Dendritic cell treated with granulocyte-macrophage colony-stimulating factor and Interleukin-4, amounts not matched to agents 40 ng/mL and 50 ng/mL, for 4 days (primary cell): ENCODE measurements at regions not wholly inside any gene's neighbourhood (a gene's known extent, or its start where the extent isn't known, plus 50 kb on each side); places are given as distances from the start of the nearest gene placed in this dataset.

Experiments used
- H3K27ac Mint-ChIP-seq: one replicate; pipeline ENCODE4 v1.8.0; 2022; ENCODE audit warnings: mild to moderate bottlenecking, mixed read lengths
- H3K27me3 Mint-ChIP-seq: one replicate; pipeline ENCODE4 v1.8.0; 2022; ENCODE audit warnings: mild to moderate bottlenecking, mixed read lengths
- H3K36me3 Mint-ChIP-seq: one replicate; pipeline ENCODE4 v1.8.0; 2022; ENCODE audit warnings: low read depth, mixed read lengths
- H3K4me1 Mint-ChIP-seq: one replicate; pipeline ENCODE4 v1.8.0; 2022; ENCODE audit warnings: low read depth, mixed read lengths
- H3K4me3 Mint-ChIP-seq: one replicate; pipeline ENCODE4 v1.8.0; 2022; ENCODE audit warnings: mild to moderate bottlenecking, moderate library complexity, mixed read lengths
- H3K9me3 Mint-ChIP-seq: one replicate; pipeline ENCODE4 v1.8.0; 2022; ENCODE audit warnings: mixed read lengths
- intact Hi-C: fragments of 100-400 bp; cut with micrococcal nuclease; formaldehyde crosslinking; loops from one replicate; pipeline ENCODE4 v1.15.0; 2022

- intact Hi-C loops: no loop called here
- H3K4me1 Mint-ChIP-seq: peaks cover 5% of the 10 kb centered on the region
- H3K27me3 Mint-ChIP-seq: no peaks in the 10 kb centered on the region
- H3K4me3 Mint-ChIP-seq: no peak overlapping the region
- no peaks in the 10 kb centered on the region for H3K9me3 Mint-ChIP-seq
- no peaks in the 10 kb centered on the region for H3K36me3 Mint-ChIP-seq
- H3K27ac Mint-ChIP-seq: no peak overlapping the region
Observed at GRCh38 chr2:102978091-102978490, 216.3 kb downstream of the TMEM182 start.

GRCh38 chr2:102979429-102979828, 217.6 kb downstream of the TMEM182 start:
- no peak overlapping the region for H3K27ac Mint-ChIP-seq
- no peaks in the 10 kb centered on the region for H3K27me3 Mint-ChIP-seq
- no peaks in the 10 kb centered on the region for H3K36me3 Mint-ChIP-seq
- H3K9me3 Mint-ChIP-seq: no peaks in the 10 kb centered on the region
- no peak overlapping the region for H3K4me3 Mint-ChIP-seq
- H3K4me1 Mint-ChIP-seq: peaks cover 5% of the 10 kb centered on the region
- intact Hi-C loops: no loop called here

- H3K9me3 Mint-ChIP-seq: no peaks in the 10 kb centered on the region
Observed at GRCh38 chr2:102983786-102984185, 222.0 kb downstream of the TMEM182 start.

GRCh38 chr2:102986826-102987490, 225.1 kb downstream of the TMEM182 start:
- Mint-ChIP-seq H3K4me3 (no peak overlapping the region), H3K36me3 (no peaks in the 10 kb centered on the region), H3K9me3 (no peaks in the 10 kb centered on the region), H3K27me3 (no peaks in the 10 kb centered on the region), H3K4me1 (no peaks in the 10 kb centered on the region), H3K27ac (no peak overlapping the region)
- intact Hi-C loops: no loop called here

More at GRCh38 chr2:102983786-102984185, 222.0 kb downstream of the TMEM182 start:
- no peak overlapping the region for H3K4me3 Mint-ChIP-seq
- H3K36me3 Mint-ChIP-seq: no peaks in the 10 kb centered on the region
- H3K4me1 Mint-ChIP-seq: no peaks in the 10 kb centered on the region
- H3K27ac Mint-ChIP-seq: no peak overlapping the region
- intact Hi-C loops: no loop called here
- no peaks in the 10 kb centered on the region for H3K27me3 Mint-ChIP-seq

GRCh38 chr2:102992607-102993006, 230.8 kb downstream of the TMEM182 start:
- Mint-ChIP-seq H3K4me3 (no peak overlapping the region), H3K36me3 (no peaks in the 10 kb centered on the region), H3K4me1 (no peaks in the 10 kb centered on the region), H3K27me3 (no peaks in the 10 kb centered on the region), H3K9me3 (no peaks in the 10 kb centered on the region), H3K27ac (no peak overlapping the region)
- intact Hi-C loops: no loop called here

- Mint-ChIP-seq H3K4me1 (no peaks in the 10 kb centered on the region), H3K4me3 (no peak overlapping the region), H3K9me3 (no peaks in the 10 kb centered on the region), H3K27ac (no peak overlapping the region), H3K27me3 (no peaks in the 10 kb centered on the region), H3K36me3 (no peaks in the 10 kb centered on the region)
- intact Hi-C loops: no loop called here
Observed at GRCh38 chr2:102999958-103000357, 238.1 kb downstream of the TMEM182 start.

- Mint-ChIP-seq H3K27ac (no peak overlapping the region), H3K36me3 (no peaks in the 10 kb centered on the region), H3K27me3 (no peaks in the 10 kb centered on the region), H3K9me3 (no peaks in the 10 kb centered on the region), H3K4me1 (no peaks in the 10 kb centered on the region), H3K4me3 (no peak overlapping the region)
- intact Hi-C loops: no loop called here
Observed at GRCh38 chr2:103002954-103003353, 241.1 kb downstream of the TMEM182 start.

- no peak overlapping the region for H3K27ac Mint-ChIP-seq
Observed at GRCh38 chr2:103003750-103004260, 242.0 kb downstream of the TMEM182 start.

GRCh38 chr2:103004426-103004942, 242.7 kb downstream of the TMEM182 start:
- no peaks in the 10 kb centered on the region for H3K27me3 Mint-ChIP-seq
- H3K27ac Mint-ChIP-seq: no peak overlapping the region
- no peak overlapping the region for H3K4me3 Mint-ChIP-seq
- no peaks in the 10 kb centered on the region for H3K4me1 Mint-ChIP-seq
- H3K9me3 Mint-ChIP-seq: no peaks in the 10 kb centered on the region
- no peaks in the 10 kb centered on the region for H3K36me3 Mint-ChIP-seq
- intact Hi-C loops: no loop called here

More at GRCh38 chr2:103003750-103004260, 242.0 kb downstream of the TMEM182 start:
- no peaks in the 10 kb centered on the region for H3K27me3 Mint-ChIP-seq
- H3K4me3 Mint-ChIP-seq: no peak overlapping the region
- no peaks in the 10 kb centered on the region for H3K36me3 Mint-ChIP-seq
- no peaks in the 10 kb centered on the region for H3K4me1 Mint-ChIP-seq
- H3K9me3 Mint-ChIP-seq: no peaks in the 10 kb centered on the region
- intact Hi-C loops: no loop called here

- Mint-ChIP-seq H3K4me3 (no peak overlapping the region), H3K9me3 (no peaks in the 10 kb centered on the region)
- intact Hi-C loops: no loop called here
Observed at GRCh38 chr2:103005393-103005792, 243.6 kb downstream of the TMEM182 start.

GRCh38 chr2:103007086-103007485, 245.3 kb downstream of the TMEM182 start:
- H3K4me1 Mint-ChIP-seq: no peaks in the 10 kb centered on the region
- no peaks in the 10 kb centered on the region for H3K27me3 Mint-ChIP-seq
- intact Hi-C loops: no loop called here
- no peak overlapping the region for H3K27ac Mint-ChIP-seq
- no peak overlapping the region for H3K4me3 Mint-ChIP-seq
- H3K36me3 Mint-ChIP-seq: no peaks in the 10 kb centered on the region
- no peaks in the 10 kb centered on the region for H3K9me3 Mint-ChIP-seq

More at GRCh38 chr2:103005393-103005792, 243.6 kb downstream of the TMEM182 start:
- Mint-ChIP-seq H3K27me3 (no peaks in the 10 kb centered on the region), H3K4me1 (no peaks in the 10 kb centered on the region), H3K27ac (no peak overlapping the region), H3K36me3 (no peaks in the 10 kb centered on the region)

GRCh38 chr2:103008586-103008985, 246.8 kb downstream of the TMEM182 start:
- Mint-ChIP-seq H3K9me3 (no peaks in the 10 kb centered on the region), H3K4me3 (no peak overlapping the region), H3K27ac (no peak overlapping the region), H3K4me1 (no peaks in the 10 kb centered on the region), H3K36me3 (no peaks in the 10 kb centered on the region), H3K27me3 (no peaks in the 10 kb centered on the region)
- intact Hi-C loops: no loop called here

- Mint-ChIP-seq H3K27me3 (no peaks in the 10 kb centered on the region), H3K4me1 (no peaks in the 10 kb centered on the region), H3K9me3 (no peaks in the 10 kb centered on the region), H3K27ac (no peak overlapping the region), H3K4me3 (no peak overlapping the region), H3K36me3 (no peaks in the 10 kb centered on the region)
- intact Hi-C loops: no loop called here
Observed at GRCh38 chr2:103009871-103010270, 248.0 kb downstream of the TMEM182 start.

GRCh38 chr2:103010306-103010705, 248.5 kb downstream of the TMEM182 start:
- no peaks in the 10 kb centered on the region for H3K36me3 Mint-ChIP-seq
- intact Hi-C loops: no loop called here
- H3K27me3 Mint-ChIP-seq: no peaks in the 10 kb centered on the region
- no peaks in the 10 kb centered on the region for H3K4me1 Mint-ChIP-seq
- H3K9me3 Mint-ChIP-seq: no peaks in the 10 kb centered on the region
- H3K4me3 Mint-ChIP-seq: no peak overlapping the region
- no peak overlapping the region for H3K27ac Mint-ChIP-seq

GRCh38 chr2:103010751-103011150, 248.9 kb downstream of the TMEM182 start:
- Mint-ChIP-seq H3K4me3 (no peak overlapping the region), H3K27ac (no peak overlapping the region), H3K4me1 (no peaks in the 10 kb centered on the region), H3K9me3 (no peaks in the 10 kb centered on the region), H3K27me3 (no peaks in the 10 kb centered on the region), H3K36me3 (no peaks in the 10 kb centered on the region)
- intact Hi-C loops: no loop called here
